Brain microvascular endothelial cell (primary cell): ENCODE measurements at regions not wholly inside any gene's neighbourhood (a gene's known extent, or its start where the extent isn't known, plus 50 kb on each side); places are given as distances from the start of the nearest gene placed in this dataset.

ENCODE experiments used
- DNase-seq: peaks from one replicate; pipeline ENCODE4 v3.0.0-alpha.2; 2020
- H3K27ac ChIP-seq: fragments of 250-450 bp; sonication (Bioruptor Pico); 2 replicates; pipeline ENCODE4 v1.5.1; 2020; ENCODE audit warnings: mild to moderate bottlenecking, moderate library complexity
- H3K27me3 ChIP-seq: fragments of 250-450 bp; sonication (Bioruptor Pico); replicated peaks from 2 replicates; pipeline ENCODE4 v1.5.1; 2020; ENCODE audit warnings: mild to moderate bottlenecking
- H3K36me3 ChIP-seq: fragments of 250-450 bp; sonication (Bioruptor Pico); replicated peaks from 2 replicates; pipeline ENCODE4 v1.5.1; 2020; ENCODE audit warnings: mild to moderate bottlenecking
- H3K4me3 ChIP-seq: 2 replicates; pipeline ENCODE4 v1.5.1; 2011; ENCODE audit warnings: low read depth, mild to moderate bottlenecking, control low read depth, low read length, moderate library complexity
- in situ Hi-C: cut with HindIII; loops from 2 replicates; pipeline ENCODE4 v1.10.0; 2017; ENCODE audit warnings: low sequenced_read_pairs, low pct_ligation_motif_present
- TF ChIP-seq, protein P1 (sequence below): IDR thresholded peaks from 2 replicates; pipeline ENCODE4 v1.5.1; 2011; ENCODE audit warnings: low read depth, mild to moderate bottlenecking, moderate library complexity, low read length, control low read depth, inconsistent platforms; ENCODE audit errors: missing control alignments

DNA sequence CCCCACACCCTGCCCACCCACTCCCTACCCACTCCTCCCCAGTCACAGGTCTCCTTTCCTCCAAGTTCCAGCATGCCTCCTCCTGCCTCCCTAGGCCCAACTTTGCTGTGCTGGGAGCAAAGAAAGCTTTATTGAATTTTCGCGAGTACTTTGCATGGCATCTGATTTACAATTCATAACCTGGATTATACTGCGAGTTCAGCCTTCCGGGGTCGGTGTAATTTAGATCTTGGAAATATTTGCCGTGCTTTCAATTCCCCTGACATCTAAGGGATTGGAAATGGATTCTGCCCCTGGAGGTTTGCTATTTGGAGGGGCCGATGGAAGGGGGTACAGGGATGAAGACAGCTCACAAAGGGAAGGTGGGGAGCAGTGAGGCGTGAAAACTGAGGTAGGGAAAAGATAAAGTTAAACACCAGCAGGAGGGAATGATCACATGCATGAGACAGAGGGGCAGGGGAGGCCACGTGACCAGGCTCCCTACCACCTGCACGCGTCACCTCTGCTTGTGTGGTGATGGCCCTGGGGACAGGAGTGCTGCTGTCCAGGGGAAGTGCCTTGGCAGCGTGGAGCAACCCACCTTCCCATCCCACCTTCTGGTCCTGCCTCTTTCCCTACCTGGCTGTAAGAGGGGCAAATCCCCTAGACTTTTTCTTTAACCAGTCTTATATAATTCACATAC is 132.3 kb upstream of the RPL38 start:
- Histone ChIP-seq H3K4me3 (no peak overlapping the region), H3K36me3 (no peaks in the 10 kb centered on the region), H3K27me3 (no peaks in the 10 kb centered on the region), H3K27ac (no peak overlapping the region)
- no peak for DNase-seq
- TF ChIP-seq, protein P1, sequence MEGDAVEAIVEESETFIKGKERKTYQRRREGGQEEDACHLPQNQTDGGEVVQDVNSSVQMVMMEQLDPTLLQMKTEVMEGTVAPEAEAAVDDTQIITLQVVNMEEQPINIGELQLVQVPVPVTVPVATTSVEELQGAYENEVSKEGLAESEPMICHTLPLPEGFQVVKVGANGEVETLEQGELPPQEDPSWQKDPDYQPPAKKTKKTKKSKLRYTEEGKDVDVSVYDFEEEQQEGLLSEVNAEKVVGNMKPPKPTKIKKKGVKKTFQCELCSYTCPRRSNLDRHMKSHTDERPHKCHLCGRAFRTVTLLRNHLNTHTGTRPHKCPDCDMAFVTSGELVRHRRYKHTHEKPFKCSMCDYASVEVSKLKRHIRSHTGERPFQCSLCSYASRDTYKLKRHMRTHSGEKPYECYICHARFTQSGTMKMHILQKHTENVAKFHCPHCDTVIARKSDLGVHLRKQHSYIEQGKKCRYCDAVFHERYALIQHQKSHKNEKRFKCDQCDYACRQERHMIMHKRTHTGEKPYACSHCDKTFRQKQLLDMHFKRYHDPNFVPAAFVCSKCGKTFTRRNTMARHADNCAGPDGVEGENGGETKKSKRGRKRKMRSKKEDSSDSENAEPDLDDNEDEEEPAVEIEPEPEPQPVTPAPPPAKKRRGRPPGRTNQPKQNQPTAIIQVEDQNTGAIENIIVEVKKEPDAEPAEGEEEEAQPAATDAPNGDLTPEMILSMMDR = no peak
- in situ Hi-C loops = no loop called here

DNA sequence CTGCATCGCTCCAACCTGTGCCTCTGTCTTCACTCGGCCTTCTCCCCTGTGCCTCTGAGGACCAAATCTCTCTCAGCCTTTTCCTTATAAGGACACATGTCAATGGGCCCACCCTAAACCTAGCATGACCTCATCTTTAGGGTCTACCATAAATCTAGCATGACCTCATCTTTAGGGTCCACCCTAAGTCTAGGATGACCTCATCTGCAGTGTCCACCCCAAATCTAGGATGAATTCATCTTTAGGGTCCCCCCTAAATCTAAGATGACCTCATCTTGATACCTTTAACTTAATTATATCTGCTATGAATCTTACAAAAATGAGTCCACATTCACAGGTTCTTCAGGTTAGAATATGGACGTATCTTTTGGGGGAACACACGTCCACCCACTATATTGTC is 131.1 kb upstream of the RPL38 start:
- TF ChIP-seq, protein P1 = no peak
- no peaks in the 10 kb centered on the region for H3K27me3 ChIP-seq
- in situ Hi-C loops = no loop called here

DNA sequence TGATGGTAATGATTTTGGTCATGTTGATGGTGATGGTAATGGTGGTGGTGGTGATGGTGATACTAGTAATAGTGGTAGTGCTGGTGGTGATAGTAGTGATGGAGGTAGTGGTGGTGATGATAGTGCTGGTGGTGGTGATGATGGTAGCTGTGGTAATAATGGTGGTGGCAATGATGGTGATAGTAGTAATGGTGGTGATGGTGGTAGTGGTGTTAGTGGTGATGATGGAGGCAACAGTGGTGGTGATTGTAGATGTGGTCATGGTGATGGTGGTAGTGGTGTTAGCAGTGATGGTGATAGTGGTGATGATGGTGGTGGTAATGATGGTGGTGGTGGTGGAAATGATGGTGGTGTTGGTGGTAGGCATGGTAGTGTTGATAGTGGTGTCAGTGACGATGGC is 127.0 kb upstream of the RPL38 start:
- H3K27ac ChIP-seq = no peak overlapping the region
- DNase-seq = no peak
- no peaks in the 10 kb centered on the region for H3K36me3 ChIP-seq
- no peak overlapping the region for H3K4me3 ChIP-seq
- TF ChIP-seq, protein P1 = no peak
- no peaks in the 10 kb centered on the region for H3K27me3 ChIP-seq
- in situ Hi-C loops = no loop called here

More for the DNA sequence above, 131.1 kb upstream of the RPL38 start:
- H3K4me3 ChIP-seq = no peak overlapping the region
- DNase-seq = no peak
- no peak overlapping the region for H3K27ac ChIP-seq
- no peaks in the 10 kb centered on the region for H3K36me3 ChIP-seq

DNA sequence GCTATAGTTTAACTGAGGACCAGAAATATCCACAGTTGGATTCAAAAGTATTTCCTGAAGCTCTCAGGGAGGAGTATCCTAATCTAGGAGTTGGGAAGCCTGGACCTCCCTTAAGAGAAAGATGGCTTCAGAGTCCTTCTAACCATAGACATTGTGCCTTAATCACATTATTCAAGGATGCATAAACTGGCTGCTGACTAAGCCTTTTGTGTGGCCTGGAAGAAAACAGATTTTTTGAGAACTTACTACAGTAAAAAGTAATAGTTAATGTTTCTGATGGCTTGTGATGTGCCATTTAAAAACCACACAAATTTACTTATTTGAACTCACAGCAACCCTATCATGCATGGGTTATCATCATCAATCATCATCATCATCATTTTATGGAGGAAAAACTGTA is 126.2 kb upstream of the RPL38 start:
- H3K27me3 ChIP-seq = no peaks in the 10 kb centered on the region
- H3K36me3 ChIP-seq = no peaks in the 10 kb centered on the region
- in situ Hi-C loops = no loop called here
- TF ChIP-seq, protein P1 = no peak
- no peak overlapping the region for H3K4me3 ChIP-seq
- DNase-seq = no peak
- no peak overlapping the region for H3K27ac ChIP-seq

DNA sequence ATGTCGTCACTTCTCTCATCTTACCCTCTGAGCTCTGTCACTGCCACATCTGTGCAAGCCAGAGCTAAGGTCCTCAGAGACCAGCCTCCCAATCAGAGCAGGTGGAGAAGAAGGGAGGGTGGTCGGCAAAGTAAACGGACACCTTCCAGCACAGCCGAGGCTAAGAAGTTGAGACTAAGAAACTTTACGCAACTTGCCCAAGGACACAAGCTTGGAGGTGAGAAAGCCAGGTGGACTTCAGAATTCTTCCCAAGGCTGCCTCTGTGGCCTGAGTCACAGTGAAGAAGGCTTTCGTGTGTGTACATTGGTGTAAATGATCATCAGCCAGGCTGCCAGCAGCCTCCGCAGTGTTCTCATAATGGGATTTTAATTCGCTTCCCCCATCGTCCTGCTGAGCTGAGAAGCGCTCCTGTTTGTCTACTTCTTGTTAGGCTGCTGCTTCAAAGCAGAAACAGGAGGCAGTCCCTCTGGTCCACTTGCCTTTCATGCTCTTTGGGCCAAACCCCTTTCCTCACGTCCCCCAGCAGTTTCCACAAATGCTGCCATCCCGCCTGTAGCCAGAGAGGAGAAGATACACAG is 125.0 kb upstream of the RPL38 start:
- H3K4me3 ChIP-seq = no peak overlapping the region
- no peak for DNase-seq
- no peaks in the 10 kb centered on the region for H3K27me3 ChIP-seq
- TF ChIP-seq, protein P1 = no peak
- no peaks in the 10 kb centered on the region for H3K36me3 ChIP-seq
- H3K27ac ChIP-seq = no peak overlapping the region
- in situ Hi-C loops = no loop called here
